GM12875 (cell line): ENCODE measurements at regions not wholly inside any gene's neighbourhood (a gene's known extent, or its start where the extent isn't known, plus 50 kb on each side); places are given as distances from the start of the nearest gene placed in this dataset.

Experiments
- H3K4me3 ChIP-seq: one replicate; pipeline ENCODE4 v1.5.1; 2011; ENCODE audit warnings: low read depth, low read length, control low read depth
- TF ChIP-seq, protein P1 (sequence below): IDR thresholded peaks from 2 replicates; pipeline ENCODE4 v1.5.1; 2011; ENCODE audit warnings: low read depth, mild to moderate bottlenecking, control low read depth, inconsistent platforms, low read length, moderate library complexity, borderline replicate concordance; ENCODE audit not compliant: insufficient read depth

DNA sequence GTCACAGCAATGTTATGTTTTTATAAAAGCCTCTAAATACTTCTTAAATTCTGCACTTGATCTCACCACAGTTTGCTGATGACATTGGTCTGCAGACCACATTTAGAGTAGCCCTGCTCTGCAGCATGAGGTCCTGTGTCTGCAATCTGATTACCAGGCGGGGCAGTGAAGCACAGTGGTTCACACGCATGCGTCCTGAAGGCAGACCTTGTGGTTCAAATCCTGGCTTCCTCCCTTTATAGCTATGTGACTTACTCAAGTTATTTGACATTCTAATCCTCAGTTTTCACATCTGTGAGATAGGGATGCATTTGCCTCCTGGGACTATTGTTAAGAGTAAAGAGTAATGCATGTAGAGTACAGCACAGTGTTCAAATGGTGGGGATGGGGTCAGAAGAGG lies 50.3 kb downstream of the BMAL2 start:
- no peak overlapping the region for H3K4me3 ChIP-seq
- TF ChIP-seq, protein P1, sequence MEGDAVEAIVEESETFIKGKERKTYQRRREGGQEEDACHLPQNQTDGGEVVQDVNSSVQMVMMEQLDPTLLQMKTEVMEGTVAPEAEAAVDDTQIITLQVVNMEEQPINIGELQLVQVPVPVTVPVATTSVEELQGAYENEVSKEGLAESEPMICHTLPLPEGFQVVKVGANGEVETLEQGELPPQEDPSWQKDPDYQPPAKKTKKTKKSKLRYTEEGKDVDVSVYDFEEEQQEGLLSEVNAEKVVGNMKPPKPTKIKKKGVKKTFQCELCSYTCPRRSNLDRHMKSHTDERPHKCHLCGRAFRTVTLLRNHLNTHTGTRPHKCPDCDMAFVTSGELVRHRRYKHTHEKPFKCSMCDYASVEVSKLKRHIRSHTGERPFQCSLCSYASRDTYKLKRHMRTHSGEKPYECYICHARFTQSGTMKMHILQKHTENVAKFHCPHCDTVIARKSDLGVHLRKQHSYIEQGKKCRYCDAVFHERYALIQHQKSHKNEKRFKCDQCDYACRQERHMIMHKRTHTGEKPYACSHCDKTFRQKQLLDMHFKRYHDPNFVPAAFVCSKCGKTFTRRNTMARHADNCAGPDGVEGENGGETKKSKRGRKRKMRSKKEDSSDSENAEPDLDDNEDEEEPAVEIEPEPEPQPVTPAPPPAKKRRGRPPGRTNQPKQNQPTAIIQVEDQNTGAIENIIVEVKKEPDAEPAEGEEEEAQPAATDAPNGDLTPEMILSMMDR: no peak

DNA sequence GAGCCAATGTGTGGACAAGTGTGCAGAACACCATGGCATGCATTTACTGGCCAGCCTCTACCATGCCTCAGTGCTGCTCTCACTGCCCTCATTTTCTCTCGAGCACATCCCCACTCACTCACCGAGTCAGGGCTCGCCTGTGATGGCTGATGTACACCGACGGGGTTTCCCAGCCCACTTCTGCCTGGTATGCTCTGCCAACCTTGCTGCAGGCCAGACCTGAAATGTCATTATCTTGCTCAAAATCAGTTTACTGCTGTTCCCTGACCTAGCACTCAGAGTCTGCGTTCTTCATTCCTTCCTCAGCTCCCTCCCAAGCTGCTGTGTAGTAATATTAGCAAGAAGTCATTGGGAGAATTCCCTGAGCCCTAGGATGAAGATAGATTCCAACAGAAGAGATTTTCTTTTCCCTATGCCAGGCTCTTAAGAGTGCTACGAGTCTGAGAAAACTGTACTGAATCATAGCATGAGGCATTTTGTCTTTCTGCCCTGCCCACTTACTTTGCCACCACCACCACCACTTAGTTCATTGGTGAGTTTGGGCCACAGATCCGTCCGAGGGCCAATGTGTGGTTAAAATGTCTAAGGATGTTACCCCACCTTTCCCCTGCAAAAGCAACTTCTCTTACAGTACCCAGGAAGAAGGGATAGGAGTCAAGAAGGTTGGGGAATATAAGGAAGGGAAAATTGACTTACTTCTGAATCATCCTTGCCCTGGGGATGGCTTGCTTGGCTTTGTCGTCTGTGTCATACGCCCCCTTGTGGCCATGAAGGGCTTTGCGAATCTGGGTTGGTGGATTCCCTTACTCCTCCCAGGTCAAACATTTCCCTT lies 51.0 kb downstream of the BMAL2 start:
- TF ChIP-seq, protein P1: peak; percentile 90
- no peak overlapping the region for H3K4me3 ChIP-seq

DNA sequence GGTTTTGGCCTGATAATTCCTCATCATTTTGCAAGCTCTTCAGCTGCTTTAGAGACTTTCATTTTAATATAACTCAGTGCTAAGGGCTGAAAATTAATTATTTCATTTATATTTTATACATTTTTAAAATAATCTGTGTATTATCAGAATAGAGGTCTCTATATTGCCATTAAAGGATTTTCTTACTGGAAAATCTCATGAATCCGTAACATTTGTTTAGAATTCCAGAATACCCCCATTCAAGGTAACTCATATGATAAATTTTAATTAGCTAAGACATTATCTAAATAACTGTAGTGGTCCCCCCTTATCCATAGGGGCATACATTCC lies 51.6 kb downstream of the BMAL2 start:
- TF ChIP-seq, protein P1: no peak
- no peak overlapping the region for H3K4me3 ChIP-seq

GRCh38 chr12:27385766-27386564 lies 53.3 kb downstream of the BMAL2 start:
- TF ChIP-seq, protein P1: no peak
- no peak overlapping the region for H3K4me3 ChIP-seq

DNA sequence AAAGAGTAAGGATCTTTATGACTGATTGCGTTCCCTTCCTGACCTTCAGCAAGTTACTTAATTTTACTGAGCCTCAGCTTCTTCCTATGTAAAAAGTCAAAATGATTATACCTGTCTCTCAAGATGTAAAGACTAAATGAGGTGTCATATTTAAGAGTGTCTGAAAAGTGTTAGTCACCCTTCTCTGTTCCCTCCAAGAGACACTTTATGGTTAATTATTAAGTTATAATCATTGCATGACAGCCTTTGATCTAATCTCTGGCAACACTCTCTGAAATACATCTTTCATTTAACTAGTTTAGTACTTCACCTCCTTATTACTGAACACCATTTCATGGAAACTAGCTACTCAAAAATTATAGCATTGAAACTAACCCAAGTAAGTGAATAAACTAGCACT lies 54.8 kb downstream of the BMAL2 start:
- H3K4me3 ChIP-seq: no peak overlapping the region
- TF ChIP-seq, protein P1: no peak

GRCh38 chr12:27388650-27389049 lies 56.0 kb downstream of the BMAL2 start:
- no peak overlapping the region for H3K4me3 ChIP-seq
- TF ChIP-seq, protein P1: no peak
